IMR-90 (cell line): ENCODE measurements at regions not wholly inside any gene's neighbourhood (a gene's known extent, or its start where the extent isn't known, plus 50 kb on each side); places are given as distances from the start of the nearest gene placed in this dataset.

Source experiments
- ATAC-seq: fragments of 200-7000 bp; cut with Tn5 transposase; 2 replicates; pipeline ENCODE4 v1.9.1; 2020; ENCODE audit warnings: low read depth, mild to moderate bottlenecking, moderate library complexity
- BruUV-seq: library from RNA; stranded (reverse); fragments of 400-500 nt; replicated peaks from 2 replicates; lab custom pipeline; 2021; lab: Mats Ljungman, UMichigan
- CTCF ChIA-PET: fragments of 300-600 bp; formaldehyde crosslinking; extraction: SDS; loops from one replicate; lab custom pipeline; 2021; ENCODE audit warnings: antibody characterized with exemption; lab: Yijun Ruan, JAX
- POLR2A ChIA-PET: fragments of 300-600 bp; sonication (Branson Sonifier 250); formaldehyde crosslinking; loops from one replicate; lab custom pipeline; 2022; ENCODE audit warnings: antibody characterized with exemption; ENCODE audit not compliant: unreplicated experiment; lab: Charles Lee
- DNase-seq: peaks from one replicate; pipeline ENCODE4 v3.0.0; 2013
- H2AFZ ChIP-seq: replicated peaks from 2 replicates; pipeline ENCODE3; 2013; ENCODE audit warnings: low read length, mild to moderate bottlenecking; ENCODE audit not compliant: poor library complexity
- H2AK5ac ChIP-seq: 2 replicates; pipeline ENCODE4 v1.6.1; 2013; ENCODE audit warnings: low read depth, low read length, inconsistent platforms
- H2AK9ac ChIP-seq: replicated peaks from 2 replicates; pipeline ENCODE3; 2013; ENCODE audit warnings: mild to moderate bottlenecking, low read depth, low read length, moderate library complexity; ENCODE audit not compliant: poor library complexity
- H2BK120ac ChIP-seq: 2 replicates; pipeline ENCODE4 v1.6.1; 2013; ENCODE audit warnings: low read depth, low read length, inconsistent platforms
- H2BK15ac ChIP-seq: 3 replicates; pipeline ENCODE4 v1.6.1; 2013; ENCODE audit warnings: low read depth, low read length, inconsistent platforms
- H2BK20ac ChIP-seq: 2 replicates; pipeline ENCODE4 v1.6.1; 2013; ENCODE audit warnings: low read depth, mild to moderate bottlenecking, inconsistent platforms, low read length, moderate library complexity
- H2BK5ac ChIP-seq: 2 replicates; pipeline ENCODE4 v1.6.1; 2013; ENCODE audit warnings: mild to moderate bottlenecking, low read depth, low read length, inconsistent platforms; ENCODE audit not compliant: poor library complexity, severe bottlenecking
- H3K14ac ChIP-seq: replicated peaks from 2 replicates; pipeline ENCODE4 v1.6.1; 2013; ENCODE audit warnings: low read depth, low read length, inconsistent platforms
- H3K18ac ChIP-seq: 2 replicates; pipeline ENCODE4 v1.6.1; 2013; ENCODE audit warnings: low read depth, low read length, control low read depth
- H3K23ac ChIP-seq: 2 replicates; pipeline ENCODE4 v1.6.1; 2013; ENCODE audit warnings: low read depth, low read length, inconsistent platforms
- H3K27ac ChIP-seq: 2 replicates; pipeline ENCODE4 v1.5.1; 2013; ENCODE audit warnings: mild to moderate bottlenecking, control low read depth, low read length; ENCODE audit not compliant: insufficient read depth
- H3K27me3 ChIP-seq: 2 replicates; pipeline ENCODE4 v1.6.1; 2013; ENCODE audit warnings: low read length; ENCODE audit not compliant: control insufficient read depth, insufficient read depth
- H3K36me3 ChIP-seq: 2 replicates; pipeline ENCODE4 v1.6.1; 2013; ENCODE audit warnings: low read length, mixed read lengths; ENCODE audit not compliant: control insufficient read depth, insufficient read depth
- H3K4ac ChIP-seq: 2 replicates; pipeline ENCODE4 v1.6.1; 2013; ENCODE audit warnings: low read depth, low read length, inconsistent platforms
- H3K4me1 ChIP-seq: 2 replicates; pipeline ENCODE4 v1.6.1; 2013; ENCODE audit warnings: low read length, mixed read lengths; ENCODE audit not compliant: control insufficient read depth, insufficient read depth
- H3K4me2 ChIP-seq: 2 replicates; pipeline ENCODE4 v1.6.1; 2013; ENCODE audit warnings: low read depth, mild to moderate bottlenecking, control low read depth, low read length, moderate library complexity
- H3K4me3 ChIP-seq: 2 replicates; pipeline ENCODE4 v1.5.1; 2013; ENCODE audit warnings: low read depth, mild to moderate bottlenecking, control low read depth, low read length, moderate library complexity; ENCODE audit not compliant: insufficient read depth
- H3K56ac ChIP-seq: 2 replicates; pipeline ENCODE4 v1.6.1; 2013; ENCODE audit warnings: low read length, inconsistent platforms; ENCODE audit not compliant: insufficient read depth; ENCODE audit errors: extremely low read depth
- H3K79me1 ChIP-seq, 2 experiments: 2 replicates each; pipeline ENCODE4 v1.6.1; 2013; ENCODE audit warnings: low read length in 2 of 2, inconsistent platforms in 1 of 2, low read depth in 1 of 2
- H3K9ac ChIP-seq: 2 replicates; pipeline ENCODE4 v1.6.1; 2013; ENCODE audit warnings: low read depth, low read length, control low read depth
- H3K9me1 ChIP-seq: 2 replicates; pipeline ENCODE4 v1.6.1; 2013; ENCODE audit warnings: low read length, inconsistent platforms; ENCODE audit not compliant: insufficient read depth
- H3K9me3 ChIP-seq: 2 replicates; pipeline ENCODE4 v1.6.1; 2013; ENCODE audit warnings: low read length; ENCODE audit not compliant: control insufficient read depth, insufficient read depth
- H4K20me1 ChIP-seq: 2 replicates; pipeline ENCODE4 v1.6.1; 2013; ENCODE audit warnings: low read length, inconsistent platforms; ENCODE audit not compliant: insufficient read depth
- H4K5ac ChIP-seq: 2 replicates; pipeline ENCODE4 v1.6.1; 2013; ENCODE audit warnings: mild to moderate bottlenecking, low read depth, low read length, control low read depth
- H4K8ac ChIP-seq, 2 experiments: 2 replicates each; pipeline ENCODE4 v1.6.1; 2013; ENCODE audit warnings: low read depth in 2 of 2, low read length in 2 of 2, control low read depth in 1 of 2, inconsistent platforms in 1 of 2
- H4K91ac ChIP-seq: 2 replicates; pipeline ENCODE4 v1.6.1; 2013; ENCODE audit warnings: low read depth, low read length, inconsistent platforms; ENCODE audit not compliant: insufficient read depth
- CEBPB ChIP-seq: IDR thresholded peaks from 2 replicates; pipeline ENCODE4 v1.6.1; 2012; ENCODE audit warnings: low read depth, low read length, improper control_type of control experiment
- ELK1 ChIP-seq: fragments of 150-350 bp; IDR thresholded peaks from 2 replicates; pipeline ENCODE4 v1.6.1; 2016; ENCODE audit warnings: low read depth, mild to moderate bottlenecking, low read length, moderate library complexity, borderline replicate concordance
- MAZ ChIP-seq: IDR thresholded peaks from 2 replicates; pipeline ENCODE4 v1.6.1; 2012; ENCODE audit warnings: low read depth, mild to moderate bottlenecking, low read length, improper control_type of control experiment, moderate library complexity, borderline replicate concordance
- MXI1 ChIP-seq: IDR thresholded peaks from 2 replicates; pipeline ENCODE4 v1.6.1; 2012; ENCODE audit warnings: low read depth, mild to moderate bottlenecking, low read length, moderate library complexity, borderline replicate concordance
- POLR2A ChIP-seq: IDR thresholded peaks from 2 replicates; pipeline ENCODE4 v1.6.1; 2012; ENCODE audit warnings: mild to moderate bottlenecking, low read depth, low read length
- RAD21 ChIP-seq: IDR thresholded peaks from 2 replicates; pipeline ENCODE4 v1.6.1; 2012; ENCODE audit warnings: low read length, improper control_type of control experiment
- RFX5 ChIP-seq: IDR thresholded peaks from 2 replicates; pipeline ENCODE4 v1.8.0; 2012; ENCODE audit warnings: low read depth, mild to moderate bottlenecking, low read length, moderate library complexity
- USF2 ChIP-seq: fragments of 150-350 bp; IDR thresholded peaks from 2 replicates; pipeline ENCODE4 v1.6.1; 2017; ENCODE audit warnings: mild to moderate bottlenecking, antibody characterized with exemption, low read length, low read depth
- WGBS, 2 experiments: methylation state at CpG; one replicate each; pipeline versions ENCODE4 v1.1.5 to v1.1.7; 2013; ENCODE audit warnings: missing lambda C conversion rate in 2 of 2; ENCODE audit not compliant: insufficient read length in 1 of 2; ENCODE audit errors: extremely low coverage in 2 of 2; 5-methylcytosine and 5-hydroxymethylcytosine counted together
- dilution Hi-C: fragments of 300-500 bp; cut with HindIII; formaldehyde crosslinking; loops from one replicate; pipeline ENCODE4 v1.14.3; 2018; ENCODE audit warnings: low sequenced_read_pairs; ENCODE audit not compliant: unreplicated experiment
- in situ Hi-C: fragments of 300-500 bp; cut with MboI; formaldehyde crosslinking; loops from 3 replicates; pipeline ENCODE4 v1.14.3; 2019; ENCODE audit warnings: low sequenced_read_pairs, inconsistent platforms, mixed read lengths
- intact Hi-C: fragments of 100-400 bp; cut with micrococcal nuclease; formaldehyde crosslinking; loops from 2 replicates; pipeline ENCODE4 v1.10.0; 2022
- TF ChIP-seq, protein P1 (sequence below): conservative IDR thresholded peaks from 2 replicates; pipeline ENCODE4 v1.5.1; 2012; ENCODE audit warnings: mild to moderate bottlenecking, low read depth, low read length, improper control_type of control experiment

- H2AFZ ChIP-seq = no peak overlapping the region
- CTCF ChIA-PET = interaction anchor here (0.9 to 1.3 kb wide), 2 partner anchors 91 to 386 kb away, joined by 3 to 4 read pairs; no protein-coding TSS in a partner anchor
These were observed 188.4 kb downstream of the PCSK1 start for GRCh38 chr5:96244696-96245095.

More at GRCh38 chr5:96244696-96245095, 188.4 kb downstream of the PCSK1 start:
- no peak overlapping the region; the same call in 1 of the 2 replicates for H3K9ac ChIP-seq
- H4K20me1 ChIP-seq = no peaks in the 10 kb centered on the region
- intact Hi-C loops (loop anchor here (5.0 kb wide), 1 partner anchor 222 kb away; no protein-coding TSS in a partner anchor), dilution Hi-C loops (no loop called here), in situ Hi-C loops (no loop called here)
- H3K27me3 ChIP-seq = no peaks in the 10 kb centered on the region
- H2BK20ac ChIP-seq = peak overlapping the region; percentile 39; the same call in 1 of the 2 replicates
- TF ChIP-seq RFX5 (no peak), ELK1 (no peak), MXI1 (no peak), USF2 (no peak), CEBPB (no peak), MAZ (no peak), POLR2A (no peak), RAD21 (no peak)
- TF ChIP-seq, protein P1, sequence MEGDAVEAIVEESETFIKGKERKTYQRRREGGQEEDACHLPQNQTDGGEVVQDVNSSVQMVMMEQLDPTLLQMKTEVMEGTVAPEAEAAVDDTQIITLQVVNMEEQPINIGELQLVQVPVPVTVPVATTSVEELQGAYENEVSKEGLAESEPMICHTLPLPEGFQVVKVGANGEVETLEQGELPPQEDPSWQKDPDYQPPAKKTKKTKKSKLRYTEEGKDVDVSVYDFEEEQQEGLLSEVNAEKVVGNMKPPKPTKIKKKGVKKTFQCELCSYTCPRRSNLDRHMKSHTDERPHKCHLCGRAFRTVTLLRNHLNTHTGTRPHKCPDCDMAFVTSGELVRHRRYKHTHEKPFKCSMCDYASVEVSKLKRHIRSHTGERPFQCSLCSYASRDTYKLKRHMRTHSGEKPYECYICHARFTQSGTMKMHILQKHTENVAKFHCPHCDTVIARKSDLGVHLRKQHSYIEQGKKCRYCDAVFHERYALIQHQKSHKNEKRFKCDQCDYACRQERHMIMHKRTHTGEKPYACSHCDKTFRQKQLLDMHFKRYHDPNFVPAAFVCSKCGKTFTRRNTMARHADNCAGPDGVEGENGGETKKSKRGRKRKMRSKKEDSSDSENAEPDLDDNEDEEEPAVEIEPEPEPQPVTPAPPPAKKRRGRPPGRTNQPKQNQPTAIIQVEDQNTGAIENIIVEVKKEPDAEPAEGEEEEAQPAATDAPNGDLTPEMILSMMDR = no peak
- H3K18ac ChIP-seq = peak overlapping the region; percentile 80
- no CpG with 5 or more reads among the region's 2 CpGs for WGBS, 2 experiments
- H2BK120ac ChIP-seq = peak overlapping the region; percentile 59; the same call in 1 of the 2 replicates
- peaks cover 31% of the 10 kb centered on the region for H3K4me1 ChIP-seq
- no TSS peak for BruUV-seq
- peaks cover 3 to 20% of the 10 kb centered on the region in 2 experiments; a peak in 2 of 4 replicates for H3K79me1 ChIP-seq
- no peak overlapping the region for H2BK15ac ChIP-seq
- POLR2A ChIA-PET = no interaction called here
- ATAC-seq = no peak
- H3K4me2 ChIP-seq = no peak overlapping the region
- H3K56ac ChIP-seq = no peak overlapping the region; the same call in 1 of the 2 replicates
- H3K14ac ChIP-seq = no peak overlapping the region
- no peak overlapping the region for H2AK5ac ChIP-seq
- no peak overlapping the region for H3K4ac ChIP-seq
- H3K9me1 ChIP-seq = peaks cover 19% of the 10 kb centered on the region
- H3K9me3 ChIP-seq = no peaks in the 10 kb centered on the region
- no peak overlapping the region for H2AK9ac ChIP-seq
- H3K36me3 ChIP-seq = no peaks in the 10 kb centered on the region
- no peak overlapping the region for H4K5ac ChIP-seq
- H2BK5ac ChIP-seq = peak overlapping the region; percentile 92
- H4K8ac ChIP-seq = peak overlapping the region; percentile 57 to 88; a peak in 2 of 4 replicates
- DNase-seq = no peak
- peak overlapping the region; percentile 15; the same call in 1 of the 2 replicates for H3K27ac ChIP-seq
- H3K23ac ChIP-seq = no peak overlapping the region; the same call in 1 of the 2 replicates
- peak overlapping the region; percentile 44; the same call in 1 of the 2 replicates for H4K91ac ChIP-seq
- no peak overlapping the region for H3K4me3 ChIP-seq
